Activated CD4-positive, CD25-positive, alpha-beta regulatory T cell treated with anti-CD3 and anti-CD28 coated beads, Interleukin-2, amount 50 U/mL, for 72 hours (primary cell): ENCODE measurements at regions not wholly inside any gene's neighbourhood (a gene's known extent, or its start where the extent isn't known, plus 50 kb on each side); places are given as distances from the start of the nearest gene placed in this dataset.

ENCODE experiments used
- DNase-seq: peaks from one replicate; pipeline ENCODE4 v3.0.0; 2021

DNA sequence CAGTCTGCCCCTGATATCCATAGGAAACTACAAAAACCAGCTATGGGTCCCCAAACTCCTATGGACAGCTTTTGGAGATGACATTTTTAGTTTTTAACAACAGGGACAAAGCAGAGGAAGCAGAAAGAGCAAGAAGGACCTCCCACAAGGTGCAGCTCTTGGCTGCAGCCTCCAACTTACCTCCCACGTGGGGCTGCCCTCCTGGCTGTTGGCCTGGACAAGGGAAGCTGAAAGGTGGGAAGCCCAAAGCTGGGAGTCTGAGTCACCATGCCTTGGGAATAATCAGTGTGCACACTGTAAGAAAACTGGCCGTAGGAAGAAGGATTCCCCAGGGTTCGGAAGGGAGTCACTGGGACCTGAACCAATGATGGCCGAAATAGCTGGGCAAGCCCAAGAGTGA, 51.8 kb upstream of the PAX1 start:
- no peak for DNase-seq

DNA sequence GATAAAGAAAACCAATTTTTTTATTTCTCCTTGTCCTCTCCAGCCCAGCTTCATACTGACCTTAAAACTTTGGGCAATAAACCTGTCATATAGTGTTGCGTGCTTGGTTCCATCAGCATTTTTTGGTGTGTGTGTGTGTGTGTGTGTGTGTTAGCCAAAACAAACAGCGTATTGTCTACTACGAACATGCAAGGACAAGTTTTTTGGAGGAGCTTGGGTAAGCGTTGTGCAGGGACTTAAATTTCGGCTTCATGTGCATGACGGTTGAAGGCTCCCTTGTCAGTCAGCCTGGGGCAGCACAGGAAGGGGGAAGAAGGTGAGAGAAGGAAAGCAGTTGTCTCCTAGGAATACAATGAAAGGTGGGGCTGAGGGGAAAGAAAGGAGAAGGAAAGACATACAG, 62.0 kb upstream of the PAX1 start:
- no peak for DNase-seq

DNA sequence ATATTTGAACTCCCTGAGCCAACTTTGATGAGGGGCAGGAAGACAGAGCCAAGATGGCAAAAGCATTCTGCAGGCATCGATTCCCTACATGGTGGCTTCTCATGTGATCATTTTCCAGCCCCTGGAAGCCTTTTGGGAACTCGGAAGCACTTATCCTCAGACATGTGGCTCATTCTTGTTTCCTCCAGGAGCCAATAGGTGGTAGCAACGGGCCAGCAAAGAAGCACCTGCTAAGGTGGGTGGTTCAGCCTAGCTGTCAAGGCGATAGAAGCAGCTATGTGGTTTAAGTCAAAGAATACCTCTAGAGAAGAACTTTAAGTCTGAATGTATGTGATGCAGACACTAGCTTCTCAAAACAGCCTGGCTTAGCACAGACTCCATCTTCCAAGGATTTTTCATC, 64.9 kb upstream of the PAX1 start:
- no peak for DNase-seq

DNA sequence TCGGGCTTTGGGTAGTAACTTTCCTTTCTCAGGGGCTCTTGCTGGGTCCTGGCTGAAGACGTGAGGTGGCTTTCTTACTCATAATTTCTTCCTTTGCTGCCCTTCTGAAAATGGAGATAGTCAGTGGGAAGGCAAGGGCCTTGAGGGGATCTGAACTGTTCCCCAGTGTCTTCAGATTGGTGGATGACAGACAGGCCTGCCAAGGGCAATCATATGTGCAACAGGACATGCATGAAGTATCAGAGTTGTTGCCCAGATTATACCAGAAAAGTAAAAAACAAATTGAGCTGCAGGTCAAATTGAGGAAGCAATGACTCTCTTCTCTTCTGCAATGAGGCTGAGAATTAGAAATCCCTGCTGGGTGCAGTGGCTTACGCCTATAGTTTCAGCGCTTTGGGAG, 71.6 kb upstream of the PAX1 start:
- no peak for DNase-seq

DNA sequence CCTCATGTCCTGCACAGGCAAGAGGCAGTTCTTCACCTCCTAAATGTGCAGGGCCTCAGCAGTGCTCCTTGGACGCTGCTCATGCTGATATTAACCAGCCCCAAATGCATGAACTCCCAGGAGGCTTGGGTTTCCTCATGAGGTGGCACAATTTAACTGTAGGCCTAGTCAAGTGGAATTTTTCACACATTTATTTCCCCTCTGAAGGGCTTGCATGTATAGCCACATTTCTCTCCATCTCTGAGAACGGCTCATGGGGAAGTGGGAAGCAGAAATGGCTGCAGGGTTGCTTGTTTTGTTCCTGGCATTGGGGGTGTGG, 72.8 kb upstream of the PAX1 start:
- DNase-seq: no peak

DNA sequence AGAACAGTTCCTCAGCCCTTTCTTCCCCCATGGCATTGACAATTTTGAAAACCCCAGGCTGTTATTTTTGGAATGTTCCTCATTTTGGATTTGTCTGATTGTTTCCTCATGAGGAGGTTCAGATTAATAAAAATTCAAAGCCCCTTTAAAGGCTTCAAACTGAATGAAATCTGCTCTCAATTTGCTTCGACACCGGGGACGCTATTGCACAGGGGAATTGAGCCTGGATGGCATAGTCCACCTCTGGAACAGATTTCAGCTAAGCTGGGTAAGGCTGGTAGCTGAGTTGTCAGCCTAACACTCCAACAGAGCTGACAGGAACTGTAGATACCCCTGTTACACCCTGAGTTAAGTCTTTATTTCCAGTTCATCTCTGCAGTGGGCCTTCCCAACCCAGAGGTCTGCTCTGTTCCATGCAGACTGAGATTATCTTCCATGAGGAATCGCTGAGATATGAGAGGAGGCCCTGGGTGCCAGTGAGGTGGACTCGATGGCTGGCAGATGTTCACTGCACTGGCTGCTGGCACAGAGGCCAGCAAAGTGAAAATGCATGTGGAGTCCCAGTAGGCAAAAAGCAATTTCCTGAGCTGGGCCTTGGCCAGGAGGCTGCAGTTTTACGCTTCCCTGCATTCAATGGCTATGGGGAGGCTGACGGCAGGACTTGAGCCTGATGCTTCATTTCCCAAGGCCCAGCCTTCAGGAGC, 73.3 kb upstream of the PAX1 start:
- DNase-seq: no peak

DNA sequence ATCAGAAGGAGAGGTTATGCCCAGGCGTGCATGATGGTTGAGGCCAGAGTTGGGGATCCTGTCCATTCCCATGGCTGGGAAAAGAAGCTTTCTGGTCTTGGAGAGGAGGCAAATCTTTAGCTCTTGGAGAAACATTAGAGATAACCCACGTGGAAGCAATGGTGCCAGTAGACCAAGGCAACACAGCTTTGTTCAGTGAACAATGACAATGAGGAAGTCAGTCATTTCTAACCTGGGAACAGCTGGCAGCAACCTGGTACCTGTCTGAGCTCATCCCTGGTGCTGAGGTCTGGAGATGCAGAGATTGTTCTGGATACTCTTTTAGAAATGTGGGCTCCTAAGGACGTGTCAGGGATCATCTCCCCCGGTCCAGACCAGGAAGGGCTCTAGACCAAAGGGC, 76.7 kb upstream of the PAX1 start:
- DNase-seq: no peak

DNA sequence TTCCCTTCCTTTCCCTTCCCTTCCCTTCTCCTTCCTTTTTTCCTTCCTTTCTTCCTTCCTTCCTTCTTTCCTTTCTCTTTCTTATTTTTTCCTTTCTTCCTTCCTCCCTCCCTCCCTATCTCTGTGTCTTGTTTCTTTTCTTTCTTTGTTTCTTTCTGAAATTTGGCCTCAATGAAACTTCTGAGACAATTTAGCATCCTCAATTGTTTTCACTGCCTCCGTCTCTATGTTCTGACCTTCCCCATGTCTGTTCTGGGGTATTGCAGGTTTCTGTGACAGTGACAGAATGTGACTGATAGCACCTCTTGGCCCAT, 81.7 kb upstream of the PAX1 start:
- DNase-seq: no peak

DNA sequence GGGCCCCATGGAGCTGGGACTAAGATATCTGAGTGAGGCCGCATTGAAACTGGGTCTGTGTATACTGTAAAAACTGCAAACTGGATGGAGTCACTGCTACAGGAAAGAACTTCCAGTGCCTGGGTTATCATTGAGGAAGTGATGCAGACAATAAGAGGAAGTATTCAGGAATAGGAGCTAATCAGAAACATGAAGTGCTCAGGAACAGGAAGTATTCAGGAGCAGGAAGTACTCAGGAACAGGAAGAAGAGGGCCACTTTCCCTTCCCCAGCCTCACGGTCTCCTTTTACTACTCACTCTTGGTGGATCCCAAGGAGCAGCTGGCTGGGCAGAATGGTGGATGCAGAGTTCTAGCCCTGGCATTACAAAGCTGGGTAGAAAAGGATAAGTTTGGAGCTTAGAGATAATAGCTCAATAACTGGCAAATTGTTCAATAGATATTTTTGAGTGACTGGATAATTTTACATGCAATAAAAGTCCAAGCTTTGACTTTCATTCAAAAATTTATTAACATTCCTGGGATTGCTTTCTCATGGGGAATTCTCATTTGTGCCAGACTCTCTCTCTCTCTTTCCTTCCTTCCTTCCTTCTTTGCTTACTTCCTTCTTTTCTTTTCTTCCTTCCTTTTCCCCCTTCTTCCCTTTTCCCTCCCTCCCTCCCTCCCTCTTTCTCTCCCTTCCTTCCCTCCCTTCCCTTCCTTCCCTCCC, 82.2 kb upstream of the PAX1 start:
- DNase-seq: no peak

DNA sequence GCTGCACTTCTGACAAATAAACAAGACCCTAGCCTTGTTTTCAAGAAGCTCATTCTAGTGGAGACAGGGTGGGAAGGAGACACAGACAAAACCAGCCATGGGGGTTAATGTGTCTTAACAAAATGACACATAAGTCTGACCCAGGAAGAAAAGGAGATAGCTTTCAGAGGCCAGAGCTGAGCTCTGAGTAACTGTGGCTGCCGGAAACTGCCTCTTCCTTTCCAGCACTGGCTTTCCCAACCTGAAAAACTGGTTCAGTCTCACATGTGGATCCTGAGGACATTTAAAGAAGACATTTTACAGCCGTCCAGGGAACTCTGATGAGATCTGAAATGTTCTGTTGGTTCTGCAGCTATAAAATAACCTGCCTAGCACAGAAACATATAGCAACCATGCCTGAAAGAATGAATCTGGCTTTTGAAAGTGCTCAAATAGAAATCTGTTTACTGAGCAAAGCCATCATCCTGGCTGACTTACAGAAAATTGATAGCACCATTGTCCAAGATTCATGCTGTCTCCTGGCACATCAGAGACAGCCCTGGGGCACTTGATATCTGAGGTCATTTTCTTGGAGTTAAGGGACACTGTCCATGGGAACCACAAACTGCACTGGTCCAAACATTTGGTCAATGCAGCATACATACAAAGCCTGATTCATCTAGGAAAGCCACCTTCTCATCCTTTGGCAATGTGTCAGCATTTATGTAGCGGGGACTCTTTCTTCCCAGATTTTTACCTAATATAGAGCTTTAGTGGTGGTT, 83.2 kb upstream of the PAX1 start:
- DNase-seq: no peak

DNA sequence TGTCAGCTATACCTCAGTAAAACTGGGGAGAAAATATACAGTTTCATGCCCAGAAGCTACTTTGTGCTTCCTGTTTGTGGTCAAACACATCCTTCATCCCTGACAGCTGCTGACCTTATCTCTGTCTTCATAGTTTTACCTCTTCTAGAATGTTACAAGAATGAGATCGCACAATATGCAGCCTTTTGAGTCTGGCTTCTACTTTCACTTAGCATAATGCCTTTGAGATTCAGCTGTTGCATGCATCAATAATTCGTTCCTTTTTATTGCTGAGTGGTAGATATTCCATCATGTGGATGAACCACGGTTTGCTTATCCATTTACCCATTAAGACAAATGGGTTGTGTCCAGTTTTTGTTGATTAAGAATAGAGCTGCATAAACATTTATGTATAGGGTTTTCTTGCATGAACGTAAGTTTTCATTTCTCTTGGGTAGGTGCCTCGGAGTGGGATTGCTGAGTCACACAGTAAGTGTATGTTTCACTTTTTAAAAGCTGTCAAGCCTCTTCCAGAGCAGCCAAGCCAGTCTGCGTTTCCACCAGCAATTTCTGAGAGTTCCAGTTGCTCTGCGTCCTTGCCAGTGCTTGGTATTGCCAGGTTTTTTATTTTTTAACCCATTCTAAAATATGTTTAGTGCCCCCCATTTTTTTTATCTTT, 86.6 kb upstream of the PAX1 start:
- DNase-seq: no peak

DNA sequence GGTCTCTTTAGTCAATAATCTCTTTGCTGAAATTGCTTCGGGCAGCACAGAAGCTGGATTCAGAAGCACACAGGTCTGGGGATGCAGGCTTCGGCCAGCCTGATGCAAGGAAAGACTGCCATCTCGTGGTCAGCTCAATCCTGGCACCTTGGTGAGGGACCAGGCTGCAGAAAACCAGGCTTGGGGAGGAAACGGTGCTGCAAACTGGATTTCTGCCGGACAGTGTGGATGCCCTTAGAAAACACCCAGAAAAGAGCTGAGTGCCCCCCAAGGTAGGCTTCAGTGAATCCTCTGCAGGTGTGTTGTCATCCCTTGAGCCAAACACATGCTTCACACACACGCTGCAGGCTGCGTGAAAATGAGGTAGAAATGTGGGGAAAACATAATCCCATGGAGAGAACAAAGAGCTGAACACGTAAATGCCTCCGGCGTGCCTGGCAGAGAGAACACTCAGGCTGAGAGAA, 89.8 kb upstream of the PAX1 start:
- peak; percentile 40 for DNase-seq

DNA sequence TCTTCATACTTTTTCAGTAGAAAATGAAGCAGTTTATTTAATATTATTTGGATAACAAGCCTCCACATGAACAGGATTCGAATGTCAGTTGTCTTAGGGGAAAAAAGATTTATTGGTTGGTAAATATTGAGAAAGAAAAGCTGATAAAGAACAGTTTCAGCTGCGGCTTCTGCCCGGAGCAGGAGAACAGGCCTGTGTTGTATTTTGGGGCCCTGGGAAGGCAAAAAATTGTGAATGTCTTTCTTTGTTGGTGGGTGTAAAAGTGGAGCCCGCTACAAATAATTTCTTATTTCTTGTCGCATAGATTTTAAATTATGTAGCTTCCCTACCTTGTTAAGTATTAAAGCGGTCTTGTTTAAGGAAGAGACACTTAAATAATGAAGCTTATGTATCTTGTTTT, 90.5 kb upstream of the PAX1 start:
- DNase-seq: no peak

DNA sequence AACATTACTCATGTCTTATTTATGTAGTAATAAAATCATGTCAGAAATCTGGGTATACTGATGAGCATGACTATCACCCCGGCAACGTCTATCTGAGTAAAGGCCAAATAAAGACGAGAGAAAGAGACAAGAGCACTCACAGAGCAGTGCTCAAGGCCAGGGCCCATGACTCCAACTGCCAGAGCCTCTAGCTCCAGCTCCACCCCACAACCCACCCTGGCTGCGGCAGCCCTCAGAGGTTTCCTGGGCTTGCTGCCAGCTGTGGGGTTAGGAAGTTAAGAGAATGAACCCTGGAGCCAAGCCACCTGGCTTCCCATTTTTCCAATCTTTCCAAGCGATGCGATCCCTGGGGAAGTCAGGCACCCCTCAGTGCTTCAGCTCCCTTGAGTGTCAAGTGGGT, 92.0 kb upstream of the PAX1 start:
- DNase-seq: no peak

DNA sequence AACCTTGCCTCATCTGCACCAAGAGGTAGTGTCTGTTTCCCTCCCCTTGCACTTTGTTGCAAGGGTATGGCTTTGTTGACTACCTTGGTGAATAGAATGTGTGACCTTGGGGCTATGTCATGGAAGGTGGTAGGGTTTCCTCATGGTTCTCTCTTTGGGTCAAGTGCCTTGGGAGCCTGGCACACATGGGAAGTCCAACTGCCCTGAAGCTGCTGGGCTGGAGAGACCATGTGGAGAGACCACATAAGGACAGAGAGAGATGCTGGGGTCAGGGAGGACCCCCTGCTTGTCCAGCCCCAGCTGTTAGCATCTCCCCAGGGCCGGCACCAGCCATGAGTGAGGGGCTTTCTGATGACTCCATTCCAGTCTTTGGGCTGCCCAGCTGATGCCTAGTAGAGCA, 95.5 kb upstream of the PAX1 start:
- DNase-seq: no peak

DNA sequence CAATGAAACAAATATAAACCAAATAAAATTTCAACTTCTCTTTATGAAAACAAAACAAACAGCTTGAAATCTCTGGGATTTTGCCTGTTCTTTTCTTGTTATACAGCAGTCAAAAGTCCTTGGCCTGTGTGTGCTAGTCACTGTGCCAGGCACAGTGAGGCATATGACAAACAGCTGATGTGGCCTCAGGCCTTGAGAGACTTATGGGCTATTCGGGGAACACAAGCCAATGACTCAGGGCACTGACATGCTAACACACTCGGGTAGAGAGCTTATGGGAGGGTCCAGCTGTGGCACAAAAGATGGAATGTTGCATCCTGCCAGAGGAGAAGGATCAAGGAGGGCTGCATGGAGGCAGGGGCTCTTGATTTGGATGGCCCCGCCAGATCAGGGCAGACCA, 95.4 kb upstream of the NKX2-2 start:
- DNase-seq: no peak

DNA sequence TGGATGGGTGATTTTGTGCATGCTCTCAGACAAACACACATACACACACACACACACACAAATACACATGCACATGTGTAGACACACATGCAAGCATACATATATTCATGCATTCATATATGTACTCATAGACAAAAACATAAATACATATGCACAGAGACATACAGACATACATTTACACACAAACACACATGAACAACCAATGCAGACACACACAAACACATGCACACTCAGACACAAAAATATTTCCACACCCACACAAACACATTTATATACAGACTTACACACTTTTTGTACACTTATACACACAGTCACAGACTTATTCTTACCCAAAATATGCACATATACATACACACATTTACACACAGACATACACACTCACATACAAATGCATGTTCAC, 94.9 kb upstream of the NKX2-2 start:
- no peak for DNase-seq

DNA sequence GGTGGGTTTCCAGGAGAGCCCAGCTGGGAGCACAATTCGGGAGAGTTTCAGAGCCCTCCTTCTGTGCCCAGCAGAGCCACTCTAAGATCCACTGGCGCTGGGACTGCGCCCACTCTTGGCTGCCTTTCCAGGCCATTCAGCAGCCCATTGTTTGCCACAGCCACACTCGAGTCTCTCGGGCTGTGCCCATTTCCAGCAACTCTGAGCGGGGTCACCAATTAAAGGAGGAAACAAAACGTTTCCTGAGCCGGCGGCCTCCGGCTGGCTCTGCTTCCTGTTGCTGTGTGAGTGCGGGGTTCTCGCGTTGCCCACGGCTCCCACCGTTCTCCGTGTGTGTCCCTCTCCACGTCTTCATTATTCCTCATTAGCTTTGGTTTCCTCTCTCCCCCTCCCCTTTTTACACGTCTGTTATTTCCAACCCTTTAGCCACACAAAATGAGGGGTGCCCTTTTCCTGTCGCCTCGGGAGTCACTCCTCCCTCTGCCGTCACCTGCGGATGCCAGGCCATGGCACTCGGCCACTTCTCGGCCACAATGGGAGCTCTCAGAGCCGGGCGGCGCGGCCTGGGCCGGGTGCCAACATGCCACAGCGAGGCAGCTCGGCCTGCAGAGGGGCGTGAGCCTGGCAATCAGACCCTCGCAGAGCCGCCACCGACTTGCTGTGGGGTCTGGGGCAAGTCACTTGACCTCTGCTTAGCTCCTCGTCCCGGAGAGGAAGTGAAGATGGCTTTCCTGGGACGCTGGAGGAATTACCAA, 94.3 kb upstream of the NKX2-2 start:
- no peak for DNase-seq

DNA sequence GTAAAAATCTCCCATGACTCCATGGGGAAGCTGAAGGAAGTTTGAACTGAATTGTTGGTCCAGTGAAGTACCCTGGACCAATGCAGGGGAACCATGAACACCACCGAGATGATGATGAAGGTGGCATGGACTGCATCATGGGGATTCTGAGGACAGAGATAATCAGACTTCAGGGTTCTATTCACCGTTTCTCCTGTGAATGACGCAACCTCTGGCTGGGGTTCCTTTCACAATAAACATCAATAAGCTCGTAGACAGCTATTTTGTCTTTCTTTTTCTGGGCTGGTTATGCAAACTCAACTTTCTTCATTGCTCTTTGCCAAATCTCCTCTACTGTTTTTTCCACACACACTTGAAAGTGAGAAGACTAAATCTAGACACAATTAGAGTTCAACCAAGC, 87.9 kb upstream of the NKX2-2 start:
- DNase-seq: no peak

DNA sequence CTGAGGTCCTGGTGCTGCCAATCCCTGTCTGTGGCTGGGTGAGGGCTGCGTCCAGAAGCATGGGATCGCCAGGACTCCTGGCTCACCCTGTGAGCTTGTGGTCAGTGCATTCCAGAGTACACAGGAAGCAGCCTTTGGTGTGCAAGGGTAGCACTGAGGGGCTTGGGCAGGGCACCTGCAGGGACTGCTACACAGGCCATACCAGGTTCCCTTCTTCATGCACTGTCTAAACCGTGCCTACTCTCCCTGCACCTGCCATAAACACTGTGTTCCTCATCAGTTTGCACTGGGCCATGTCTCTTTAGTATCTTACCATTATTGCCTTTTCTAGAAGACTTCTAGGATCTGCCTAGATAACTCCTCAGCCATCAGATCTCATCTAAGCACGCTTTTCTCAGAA, 72.8 kb upstream of the NKX2-2 start:
- DNase-seq: no peak

DNA sequence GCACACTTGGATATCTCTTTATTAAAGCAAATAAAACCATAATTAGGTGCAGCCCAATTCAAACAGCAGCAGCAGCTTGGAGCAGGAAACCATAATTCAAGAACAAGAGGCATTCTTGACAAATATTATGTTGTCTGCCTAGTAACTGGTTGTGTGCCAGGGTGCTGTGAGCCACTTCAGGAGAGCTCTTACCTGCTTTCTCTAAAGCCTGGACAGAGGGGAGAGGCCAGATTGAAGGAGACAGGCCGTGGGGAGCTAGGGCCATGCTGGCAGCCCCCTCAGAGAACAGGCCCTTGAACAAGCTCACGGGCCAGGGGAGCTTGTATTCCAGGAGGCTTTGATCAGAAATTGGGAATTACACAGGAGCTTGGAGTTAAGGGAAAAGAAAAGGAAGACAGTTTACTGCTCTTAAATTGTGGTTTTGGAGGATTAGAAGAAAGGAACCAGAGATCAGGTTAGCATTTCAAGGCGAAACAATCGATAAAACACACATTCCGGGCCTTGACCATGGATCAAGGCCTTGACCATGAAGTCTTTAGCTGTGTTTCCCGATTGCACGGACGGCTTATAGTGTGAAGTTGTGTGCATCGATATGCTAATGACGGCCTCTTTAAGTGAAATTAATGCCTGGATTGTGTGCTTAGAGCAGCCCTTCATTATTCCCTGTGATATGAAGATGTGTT, 69.8 kb upstream of the NKX2-2 start:
- no peak for DNase-seq

DNA sequence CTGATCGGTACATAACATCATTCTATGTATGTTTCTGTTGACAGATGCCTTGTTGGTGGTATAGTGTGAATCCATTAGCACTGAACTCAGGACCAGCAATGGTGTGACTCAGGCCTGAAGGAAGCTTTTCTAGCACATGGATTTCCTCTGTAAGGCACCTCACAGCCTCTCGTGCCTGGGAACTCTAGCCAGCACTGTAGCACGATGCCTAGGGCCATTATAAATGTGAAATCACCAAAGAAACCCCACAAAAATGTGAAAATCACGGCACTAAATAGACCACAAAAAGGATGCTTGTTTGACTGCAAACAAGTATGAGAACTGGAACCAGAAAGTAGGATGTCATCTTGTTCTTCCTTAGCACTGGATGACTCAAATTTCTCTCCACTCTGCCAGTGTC, 63.7 kb upstream of the NKX2-2 start:
- DNase-seq: no peak
